CD14-positive monocyte (primary cell): ENCODE measurements at regions not wholly inside any gene's neighbourhood (a gene's known extent, or its start where the extent isn't known, plus 50 kb on each side); places are given as distances from the start of the nearest gene placed in this dataset.

ENCODE experiments used
- DNase-seq, 3 donors: peaks; one replicate each; pipeline ENCODE4 v3.0.0-alpha.2; 2011 to 2022
- H2AFZ ChIP-seq: 2 replicates; pipeline ENCODE4 v1.6.0; 2012; ENCODE audit warnings: mild to moderate bottlenecking, low read depth, low read length, inconsistent platforms; ENCODE audit not compliant: insufficient read depth, poor library complexity, severe bottlenecking
- H3K27ac ChIP-seq, 2 donors: 1 replicate in 1 of 2; 2 replicates in 1 of 2; pipeline ENCODE4 v1.5.1; 2012 to 2013; ENCODE audit warnings: low read length in 2 of 2, control low read depth in 1 of 2, inconsistent platforms in 1 of 2, low read depth in 1 of 2, mild to moderate bottlenecking in 1 of 2
- H3K27me3 ChIP-seq, 2 donors: one replicate each; pipeline versions ENCODE4 v1.6.0 to v1.6.1; 2011 to 2013; ENCODE audit warnings: low read length in 2 of 2; ENCODE audit not compliant: control insufficient read depth in 2 of 2, insufficient read depth in 2 of 2
- H3K36me3 ChIP-seq, 2 donors: replicated peaks in 1 of 2; 1 replicate in 1 of 2; 2 replicates in 1 of 2; pipeline versions ENCODE4 v1.5.1 to v1.6.1; 2012 to 2013; ENCODE audit warnings: low read length in 2 of 2, control low read depth in 1 of 2, inconsistent platforms in 1 of 2, mild to moderate bottlenecking in 1 of 2; ENCODE audit not compliant: insufficient read depth in 2 of 2, control insufficient read depth in 1 of 2
- H3K4me1 ChIP-seq, 2 donors: 1 replicate in 1 of 2; 2 replicates in 1 of 2; pipeline versions ENCODE4 v1.5.1 to v1.6.1; 2012 to 2013; ENCODE audit warnings: low read length in 2 of 2, control low read depth in 1 of 2, inconsistent platforms in 1 of 2, mild to moderate bottlenecking in 1 of 2, moderate library complexity in 1 of 2; ENCODE audit not compliant: insufficient read depth in 2 of 2, control insufficient read depth in 1 of 2
- H3K4me2 ChIP-seq: replicated peaks from 2 replicates; pipeline ENCODE3; 2012; ENCODE audit warnings: low read length, moderate library complexity, mild to moderate bottlenecking; ENCODE audit not compliant: poor library complexity, severe bottlenecking; ENCODE audit errors: extremely low read depth
- H3K4me3 ChIP-seq, 3 experiments: fragments of 200-600 bp in 1 of 3; sonication (generic) in 1 of 3; replicated peaks in 1 of 3; 1 replicate in 2 of 3; 2 replicates in 1 of 3; pipeline ENCODE4 v1.5.1; 2011 to 2013; ENCODE audit warnings: low read length in 3 of 3, mild to moderate bottlenecking in 3 of 3, control low read depth in 2 of 3, low read depth in 2 of 3, inconsistent platforms in 1 of 3, moderate library complexity in 1 of 3
- H3K79me2 ChIP-seq: 2 replicates; pipeline ENCODE4 v1.6.0; 2012; ENCODE audit warnings: mild to moderate bottlenecking, control low read depth, inconsistent platforms, low read length, moderate library complexity; ENCODE audit not compliant: insufficient read depth
- H3K9ac ChIP-seq: 2 replicates; pipeline ENCODE4 v1.6.0; 2017; ENCODE audit warnings: low read length, mild to moderate bottlenecking; ENCODE audit not compliant: insufficient read depth, poor library complexity, severe bottlenecking
- H3K9me3 ChIP-seq, 2 donors: replicated peaks in 1 of 2; 1 replicate in 1 of 2; 2 replicates in 1 of 2; pipeline versions ENCODE4 v1.5.1 to v1.6.1; 2012 to 2013; ENCODE audit warnings: low read length in 2 of 2, control low read depth in 1 of 2; ENCODE audit not compliant: control insufficient read depth in 1 of 2, insufficient read depth in 1 of 2
- H4K20me1 ChIP-seq: 2 replicates; pipeline ENCODE4 v1.6.0; 2012; ENCODE audit warnings: mild to moderate bottlenecking, low read length, control low read depth, moderate library complexity; ENCODE audit not compliant: insufficient read depth
- H3K27ac Mint-ChIP-seq, 7 donors: one replicate each; pipeline ENCODE4 v1.8.0; 2020; ENCODE audit warnings: mild to moderate bottlenecking in 7 of 7, mixed read lengths in 7 of 7, moderate library complexity in 6 of 7, inconsistent platforms in 2 of 7
- H3K27me3 Mint-ChIP-seq, 3 donors: one replicate each; pipeline ENCODE4 v1.8.0; 2021 to 2022; ENCODE audit warnings: low read depth in 3 of 3, mild to moderate bottlenecking in 3 of 3, mixed read lengths in 3 of 3, moderate library complexity in 3 of 3, inconsistent platforms in 1 of 3
- H3K36me3 Mint-ChIP-seq, 2 donors: one replicate each; pipeline ENCODE4 v1.8.0; 2020; ENCODE audit warnings: mixed read lengths in 2 of 2, inconsistent platforms in 1 of 2, mild to moderate bottlenecking in 1 of 2
- H3K4me1 Mint-ChIP-seq: one replicate; pipeline ENCODE4 v1.8.0; 2020; ENCODE audit warnings: mild to moderate bottlenecking, mixed read lengths
- H3K4me3 Mint-ChIP-seq, 2 donors: one replicate each; pipeline ENCODE4 v1.8.0; 2020; ENCODE audit warnings: mild to moderate bottlenecking in 2 of 2, mixed read lengths in 2 of 2, moderate library complexity in 1 of 2
- H3K9me3 Mint-ChIP-seq, 7 donors: one replicate each; pipeline ENCODE4 v1.8.0; 2020 to 2022; ENCODE audit warnings: mixed read lengths in 7 of 7, mild to moderate bottlenecking in 6 of 7, moderate library complexity in 6 of 7, inconsistent platforms in 2 of 7
- WGBS: methylation state at CpG from one replicate; pipeline ENCODE4 v1.1.5; 2013; ENCODE audit warnings: missing lambda C conversion rate; ENCODE audit not compliant: insufficient coverage; 5-methylcytosine and 5-hydroxymethylcytosine counted together
- intact Hi-C, 2 donors: fragments of 100-400 bp; cut with micrococcal nuclease; formaldehyde crosslinking; loops; one replicate each; pipeline versions ENCODE4 v1.15.0 to v1.15.1; 2023
- TF ChIP-seq, protein P1 (sequence below): fragments of 200-600 bp; IDR thresholded peaks from one replicate; pipeline ENCODE4 v1.8.0; 2022; ENCODE audit warnings: antibody characterized with exemption, mild to moderate bottlenecking

DNA sequence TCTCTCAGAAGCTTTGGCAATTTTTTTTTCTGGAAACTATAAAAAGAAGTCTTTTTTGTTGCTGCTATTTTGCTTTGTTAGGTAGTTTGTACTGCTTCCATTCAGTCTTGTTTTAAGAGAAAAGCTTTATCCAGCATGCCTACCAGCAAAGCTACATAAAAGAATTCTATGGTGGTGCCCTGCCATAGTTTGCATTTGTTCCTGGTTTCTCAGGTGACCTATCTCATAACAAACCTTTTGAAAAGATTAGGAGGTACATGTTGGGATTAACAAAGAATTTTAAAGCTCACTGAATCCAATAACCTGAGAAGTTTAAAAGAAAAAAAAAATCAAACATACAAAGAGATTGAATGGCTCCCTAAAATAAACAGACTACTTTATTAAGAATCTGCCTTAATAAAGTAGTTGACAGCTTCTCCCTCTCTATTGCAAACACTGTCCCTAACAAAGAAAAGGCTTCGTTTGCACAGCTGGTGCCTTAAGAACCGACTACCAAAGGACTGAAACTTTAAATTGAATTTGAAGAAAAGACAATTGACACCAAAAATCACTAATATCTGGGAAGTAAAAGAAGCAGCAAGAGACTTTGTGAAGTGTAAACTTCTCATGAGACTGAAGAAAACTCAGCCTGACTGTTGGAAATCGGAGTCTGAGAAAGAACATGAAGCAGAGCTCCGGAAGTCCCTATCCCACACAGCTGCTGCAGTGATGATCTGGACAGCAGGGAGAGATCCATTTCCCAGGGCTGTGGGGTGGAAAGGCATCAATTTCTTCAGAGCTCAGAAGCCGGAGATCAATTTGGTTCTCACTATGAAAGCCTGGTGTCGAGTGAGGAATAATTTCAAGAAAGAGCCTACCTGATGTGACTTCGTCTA lies 102.7 kb upstream of the PLEKHA5 start:
- Histone ChIP-seq H3K9me3 (no peaks in the 10 kb centered on the region), H3K9ac (no peak overlapping the region), H2AFZ (no peak overlapping the region), H3K27ac (no peak overlapping the region), H4K20me1 (no peaks in the 10 kb centered on the region), H3K79me2 (no peaks in the 10 kb centered on the region), H3K4me3 (no peak overlapping the region), H3K4me1 (no peaks in the 10 kb centered on the region), H3K27me3 (no peaks in the 10 kb centered on the region), H3K36me3 (no peaks in the 10 kb centered on the region), H3K4me2 (no peak overlapping the region)
- TF ChIP-seq, protein P1, sequence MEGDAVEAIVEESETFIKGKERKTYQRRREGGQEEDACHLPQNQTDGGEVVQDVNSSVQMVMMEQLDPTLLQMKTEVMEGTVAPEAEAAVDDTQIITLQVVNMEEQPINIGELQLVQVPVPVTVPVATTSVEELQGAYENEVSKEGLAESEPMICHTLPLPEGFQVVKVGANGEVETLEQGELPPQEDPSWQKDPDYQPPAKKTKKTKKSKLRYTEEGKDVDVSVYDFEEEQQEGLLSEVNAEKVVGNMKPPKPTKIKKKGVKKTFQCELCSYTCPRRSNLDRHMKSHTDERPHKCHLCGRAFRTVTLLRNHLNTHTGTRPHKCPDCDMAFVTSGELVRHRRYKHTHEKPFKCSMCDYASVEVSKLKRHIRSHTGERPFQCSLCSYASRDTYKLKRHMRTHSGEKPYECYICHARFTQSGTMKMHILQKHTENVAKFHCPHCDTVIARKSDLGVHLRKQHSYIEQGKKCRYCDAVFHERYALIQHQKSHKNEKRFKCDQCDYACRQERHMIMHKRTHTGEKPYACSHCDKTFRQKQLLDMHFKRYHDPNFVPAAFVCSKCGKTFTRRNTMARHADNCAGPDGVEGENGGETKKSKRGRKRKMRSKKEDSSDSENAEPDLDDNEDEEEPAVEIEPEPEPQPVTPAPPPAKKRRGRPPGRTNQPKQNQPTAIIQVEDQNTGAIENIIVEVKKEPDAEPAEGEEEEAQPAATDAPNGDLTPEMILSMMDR, result no peak
- Mint-ChIP-seq H3K9me3 (peaks cover 0 to 6% (median 6%) of the 10 kb centered on the region in 7 donors), H3K36me3 (no peaks in the 10 kb centered on the region), H3K27ac (no peak overlapping the region), H3K4me1 (no peaks in the 10 kb centered on the region), H3K4me3 (no peak overlapping the region), H3K27me3 (peaks cover 0 to 2% (median 0%) of the 10 kb centered on the region in 3 donors)
- DNase-seq, result no peak
- no CpG with 5 or more reads among the region's 7 CpGs for WGBS
- intact Hi-C loops, result no loop called here

DNA sequence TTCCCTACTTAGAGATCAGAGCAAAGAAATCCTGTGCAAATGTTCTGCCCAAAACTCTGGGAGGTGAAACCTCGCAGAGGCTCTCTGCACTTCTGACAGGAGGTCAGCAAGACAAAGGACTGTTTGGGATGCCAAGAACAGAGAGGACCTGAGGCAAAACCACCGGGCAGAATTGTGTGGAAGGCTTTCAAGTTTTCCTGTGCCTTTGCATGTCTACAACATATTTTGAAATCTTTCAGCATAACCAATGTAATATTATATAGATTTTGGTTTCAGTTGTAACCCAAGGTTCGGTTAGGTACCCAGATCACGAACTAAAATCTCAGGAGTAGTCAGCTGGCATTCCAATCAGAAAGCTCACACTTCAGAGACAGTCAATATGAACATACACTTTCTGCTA lies 99.4 kb upstream of the PLEKHA5 start:
- H3K36me3 Mint-ChIP-seq, result no peaks in the 10 kb centered on the region
- 88% methylated on average over 1 of the region's 4 CpGs for WGBS
- Histone ChIP-seq H3K27me3 (no peaks in the 10 kb centered on the region), H3K27ac (no peak overlapping the region), H3K4me1 (no peaks in the 10 kb centered on the region), H3K4me2 (no peak overlapping the region), H3K79me2 (no peaks in the 10 kb centered on the region), H3K9ac (no peak overlapping the region), H3K9me3 (peaks cover 11 to 14% of the 10 kb centered on the region in 2 donors), H2AFZ (no peak overlapping the region), H4K20me1 (no peaks in the 10 kb centered on the region), H3K4me3 (no peak overlapping the region), H3K36me3 (no peaks in the 10 kb centered on the region)
- H3K4me1 Mint-ChIP-seq, result no peaks in the 10 kb centered on the region
- no peak for DNase-seq
- peaks cover 0 to 2% (median 1%) of the 10 kb centered on the region in 3 donors for H3K27me3 Mint-ChIP-seq
- peaks cover 5 to 30% (median 22%) of the 10 kb centered on the region in 7 donors for H3K9me3 Mint-ChIP-seq
- H3K4me3 Mint-ChIP-seq, result no peak overlapping the region
- intact Hi-C loops, result no loop called here
- H3K27ac Mint-ChIP-seq, result no peak overlapping the region
- TF ChIP-seq, protein P1, result no peak
